Stimulated activated CD4-positive, alpha-beta T cell treated with anti-CD3 and anti-CD28 coated beads, Interleukin-4, amount 100 ng/mL, for 4 hours (primary cell): ENCODE measurements at regions not wholly inside any gene's neighbourhood (a gene's known extent, or its start where the extent isn't known, plus 50 kb on each side); places are given as distances from the start of the nearest gene placed in this dataset.

Source experiments
- DNase-seq, 2 experiments: peaks; one replicate each; pipeline ENCODE4 v3.0.0-alpha.2; 2020

GRCh38 chr18:40404284-40404683 is 1550.8 kb upstream of the PIK3C3 start:
- DNase-seq: no peak

GRCh38 chr18:40402052-40402451 is 1553.0 kb upstream of the PIK3C3 start:
- no peak for DNase-seq

DNA sequence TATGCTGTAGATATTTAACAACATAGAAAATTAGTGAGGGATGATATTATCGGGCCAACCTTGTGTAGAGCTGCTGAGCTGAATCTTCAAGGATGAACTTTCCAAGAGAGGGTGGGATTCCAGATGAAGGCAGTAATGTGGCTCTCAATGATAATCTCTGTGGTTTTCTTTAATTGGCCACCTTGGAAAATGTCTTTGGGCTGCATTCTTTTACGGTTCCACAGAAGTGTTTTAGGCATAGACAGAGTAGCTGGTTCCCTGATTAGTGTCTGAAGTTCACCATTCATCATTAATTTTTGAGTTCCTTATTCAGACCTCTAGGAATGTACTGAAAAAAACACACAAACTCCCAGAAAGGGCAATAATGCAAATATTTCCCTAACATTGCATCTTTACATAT is 1566.9 kb upstream of the PIK3C3 start:
- DNase-seq: no peak

GRCh38 chr18:40387130-40387787 is 1567.8 kb upstream of the PIK3C3 start:
- no peak for DNase-seq

GRCh38 chr18:40382197-40382596 is 1572.8 kb upstream of the PIK3C3 start:
- no peak for DNase-seq

DNA sequence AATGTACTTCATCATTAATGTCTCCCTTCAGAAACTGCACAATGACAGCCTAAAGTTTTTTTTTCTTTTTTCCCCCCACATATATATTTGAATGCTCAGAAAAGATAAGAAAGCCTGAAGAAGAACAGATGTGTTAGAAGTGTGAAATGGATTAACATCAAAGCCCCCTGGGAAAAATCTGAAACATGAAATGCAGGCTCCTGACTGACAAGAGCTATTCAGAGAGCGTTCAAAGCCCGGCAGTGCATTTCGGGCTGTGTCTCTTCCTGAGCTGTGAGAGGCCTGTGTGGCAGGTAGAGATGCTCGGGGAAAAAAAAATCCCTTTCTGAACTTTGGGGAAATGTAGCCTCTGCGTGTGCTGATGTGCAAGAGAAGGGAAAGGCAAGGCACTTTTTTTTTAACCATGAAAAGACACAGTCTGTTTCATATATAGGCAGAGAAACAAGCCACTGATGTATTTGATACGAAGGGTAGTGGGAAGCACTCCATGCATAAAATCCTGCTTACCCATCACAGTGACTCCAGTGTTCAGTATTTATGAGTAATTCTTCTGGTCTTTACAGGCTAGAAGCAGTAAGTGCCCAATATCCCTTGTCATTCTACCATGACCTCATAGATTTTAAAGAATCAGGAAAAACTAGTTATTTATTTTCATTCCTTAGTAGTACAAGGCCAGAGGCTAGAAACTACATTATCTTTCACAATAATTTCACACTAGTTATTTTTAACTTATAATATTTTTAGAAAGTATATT is 1574.2 kb upstream of the PIK3C3 start:
- no peak for DNase-seq

DNA sequence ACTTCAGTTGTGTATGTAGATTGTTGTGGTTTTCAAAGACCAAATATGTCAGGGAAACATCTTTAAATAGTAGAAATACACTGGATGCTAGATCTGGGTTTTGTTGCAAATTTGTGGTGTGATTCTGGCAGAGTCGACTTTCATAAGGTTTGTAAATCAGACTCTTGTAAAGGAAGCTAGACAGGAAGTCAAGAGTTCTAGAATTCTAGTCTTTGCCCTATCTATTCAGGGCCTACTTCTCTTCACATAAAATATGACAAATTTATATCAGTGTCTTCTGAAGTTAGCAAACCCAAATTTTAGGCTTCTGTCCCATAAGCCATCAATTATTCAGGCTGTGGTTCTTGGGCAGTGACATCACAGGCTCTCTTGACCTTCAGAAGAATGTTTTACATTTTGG is 1579.2 kb upstream of the PIK3C3 start:
- DNase-seq: no peak

DNA sequence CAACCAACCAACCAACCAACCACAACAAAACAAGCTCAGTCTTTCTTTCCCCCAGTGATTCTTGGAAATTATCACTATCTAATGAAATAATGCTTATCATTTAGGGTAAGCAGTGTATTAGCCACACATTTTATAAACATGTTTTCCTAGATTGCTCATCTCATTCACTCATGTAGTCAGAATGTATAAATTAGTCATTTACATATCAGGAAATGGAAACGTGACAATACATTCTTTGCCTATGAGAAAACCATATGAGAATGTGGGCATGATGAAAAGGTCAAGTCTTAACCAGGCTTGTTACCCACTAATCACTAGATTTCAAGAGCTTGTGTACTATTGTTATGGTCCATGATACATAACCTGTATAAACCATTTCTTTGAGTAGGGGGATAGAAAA is 1583.4 kb upstream of the PIK3C3 start:
- DNase-seq: no peak

- DNase-seq: no peak
Observed at GRCh38 chr18:40367576-40367975, 1587.5 kb upstream of the PIK3C3 start.

GRCh38 chr18:40366521-40366920 is 1588.5 kb upstream of the PIK3C3 start:
- DNase-seq: no peak

DNA sequence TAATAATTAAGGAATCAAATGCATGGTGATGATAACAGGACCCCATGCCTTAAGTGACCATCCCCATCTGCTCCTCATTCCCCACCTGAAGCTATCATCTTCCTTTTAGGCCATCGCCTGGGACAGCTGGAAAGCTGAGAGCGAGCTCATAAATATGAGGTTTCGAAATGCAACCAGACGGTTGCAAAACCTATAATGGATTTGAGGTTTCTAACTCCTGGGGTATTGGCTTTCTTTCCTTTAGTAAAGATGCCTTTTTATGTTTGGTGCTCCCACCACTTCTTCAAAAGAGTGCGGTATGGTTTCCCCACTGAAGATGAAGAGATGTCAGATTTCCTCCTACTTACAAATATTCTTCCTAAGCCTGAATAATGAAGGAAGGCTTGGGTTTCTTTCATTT is 1589.5 kb upstream of the PIK3C3 start:
- DNase-seq: no peak

DNA sequence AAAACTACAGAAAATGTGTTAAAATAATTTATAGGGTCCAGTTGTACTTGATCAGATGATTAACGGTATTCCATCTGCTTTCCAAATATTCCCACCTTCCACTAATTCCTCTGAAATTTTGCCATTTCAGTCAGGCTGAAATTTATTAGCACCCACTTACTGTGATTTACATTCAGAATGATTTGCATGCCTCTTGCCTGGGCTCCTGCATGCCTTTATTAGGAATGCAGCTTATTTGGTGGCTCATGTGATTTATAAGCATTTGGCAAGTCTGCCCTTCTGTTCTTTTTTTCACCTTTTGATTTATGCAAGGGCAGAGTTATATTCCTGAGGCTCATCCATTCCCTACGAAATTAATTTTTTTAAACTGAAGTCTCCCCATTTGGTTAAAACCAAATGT is 1594.5 kb upstream of the PIK3C3 start:
- no peak for DNase-seq

DNA sequence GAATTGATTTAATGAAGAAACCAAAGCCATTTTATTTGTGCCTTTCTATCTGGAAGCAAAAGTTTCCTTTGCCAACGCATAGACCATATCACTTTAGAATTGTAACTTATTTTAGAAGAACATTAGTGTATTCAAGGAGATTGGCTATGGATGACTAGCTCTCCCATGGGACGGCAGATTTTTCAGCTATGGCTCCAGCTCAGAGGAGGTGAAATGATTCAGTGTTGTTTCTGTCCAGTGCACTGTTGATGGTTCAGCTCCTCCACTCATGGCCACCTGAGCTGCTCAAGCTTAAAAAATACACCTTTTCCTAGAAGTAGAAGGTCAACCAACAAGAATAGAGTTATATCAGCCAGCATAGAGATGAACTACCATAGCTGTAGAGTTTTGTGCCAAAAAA is 1597.5 kb upstream of the PIK3C3 start:
- DNase-seq: no peak

DNA sequence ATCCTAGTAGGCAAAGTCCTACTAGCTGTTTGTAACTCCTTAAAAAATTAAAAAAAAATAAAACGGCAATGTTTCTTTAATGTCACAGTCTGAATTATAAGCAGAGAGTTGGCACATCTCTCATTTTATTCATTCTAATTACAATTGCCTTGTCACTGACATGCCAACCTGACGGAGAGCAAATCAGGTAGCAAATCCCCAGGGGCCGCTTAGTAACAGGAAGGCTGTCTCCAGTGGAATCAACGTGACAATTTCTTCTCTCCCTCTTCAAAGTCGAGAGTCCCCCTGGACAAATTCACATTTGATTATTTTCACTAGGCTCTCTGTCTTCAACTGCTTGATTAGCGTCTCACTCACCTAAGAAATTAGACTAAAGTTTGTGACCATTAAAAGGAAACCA is 1598.9 kb upstream of the PIK3C3 start:
- no peak for DNase-seq

DNA sequence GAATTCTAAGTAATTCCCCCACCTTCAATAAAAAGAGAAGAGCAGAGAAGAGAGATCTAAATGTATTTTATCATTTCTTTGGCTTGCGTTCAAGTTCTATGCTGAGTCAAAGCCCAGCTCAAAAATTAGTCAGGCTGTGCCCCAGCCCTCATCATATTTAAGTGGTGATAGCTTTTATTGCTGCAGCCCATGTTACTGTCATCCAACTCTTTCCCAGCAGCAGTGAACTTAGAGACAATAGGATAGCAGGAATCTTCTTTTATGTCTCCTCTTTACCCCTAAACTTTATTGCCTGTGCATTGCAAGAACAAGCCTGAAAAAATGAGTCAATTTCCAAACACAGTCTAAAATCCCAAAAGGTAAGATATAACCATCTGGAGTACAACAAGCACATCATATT is 1599.3 kb upstream of the PIK3C3 start:
- no peak for DNase-seq

- no peak for DNase-seq
Observed at GRCh38 chr18:40348196-40348595, 1606.8 kb upstream of the PIK3C3 start.

DNA sequence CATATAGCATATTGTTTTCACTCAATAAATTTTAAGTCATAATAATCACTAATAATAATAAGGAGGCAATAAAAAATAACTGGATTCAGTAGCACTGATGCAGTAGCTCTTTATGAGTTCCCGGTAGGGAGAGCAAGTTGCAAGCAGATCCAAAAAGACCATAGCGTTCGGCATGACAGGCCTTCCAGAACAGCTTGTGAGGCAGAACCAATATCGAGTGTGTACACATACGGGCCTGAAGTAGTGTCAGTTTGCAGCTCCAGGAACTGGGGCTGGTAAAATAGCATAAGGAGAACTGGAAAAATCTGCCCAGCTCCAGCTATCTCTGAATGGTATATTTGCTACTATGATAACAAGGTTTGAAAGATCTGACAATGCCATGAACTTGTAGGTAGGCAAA is 1607.8 kb upstream of the PIK3C3 start:
- no peak for DNase-seq

DNA sequence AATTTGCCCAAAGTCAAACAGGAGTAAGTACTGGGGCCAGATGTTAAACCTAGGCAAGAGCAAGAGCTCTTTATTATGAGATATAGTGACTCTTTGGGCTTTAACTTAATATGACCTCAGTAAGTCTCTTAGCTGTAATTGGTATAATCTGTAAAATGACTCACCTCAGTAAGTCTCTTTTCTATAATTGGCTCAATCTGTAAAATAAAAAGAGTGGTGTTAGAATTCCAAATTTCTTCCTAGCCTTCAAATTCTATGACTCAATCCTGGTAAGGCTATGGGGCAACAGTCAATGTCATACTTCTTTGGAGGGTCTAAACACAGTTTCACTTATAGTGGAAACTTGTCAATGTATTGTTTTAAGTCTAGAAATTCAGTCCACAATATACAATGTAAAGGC is 1608.9 kb upstream of the PIK3C3 start:
- DNase-seq: no peak

DNA sequence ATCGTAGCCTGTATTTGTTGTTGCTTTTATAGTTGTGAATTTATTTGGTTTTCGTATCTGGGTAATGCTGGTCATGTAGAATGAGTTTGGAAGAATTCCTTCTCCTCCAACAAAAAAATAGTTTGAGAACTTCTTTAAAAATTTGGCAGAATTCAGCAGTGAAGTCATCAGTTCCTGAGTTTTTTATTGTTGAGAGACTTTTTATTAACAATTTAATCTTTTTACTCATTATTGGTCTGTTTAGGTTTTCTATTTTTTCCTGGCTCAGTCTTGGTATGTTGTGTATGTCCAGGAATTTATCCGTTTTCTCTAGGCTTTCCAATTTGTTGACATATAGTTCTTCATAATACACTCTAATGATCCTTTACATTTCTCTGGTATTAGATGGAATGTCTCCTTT is 1613.3 kb upstream of the PIK3C3 start:
- DNase-seq: no peak

DNA sequence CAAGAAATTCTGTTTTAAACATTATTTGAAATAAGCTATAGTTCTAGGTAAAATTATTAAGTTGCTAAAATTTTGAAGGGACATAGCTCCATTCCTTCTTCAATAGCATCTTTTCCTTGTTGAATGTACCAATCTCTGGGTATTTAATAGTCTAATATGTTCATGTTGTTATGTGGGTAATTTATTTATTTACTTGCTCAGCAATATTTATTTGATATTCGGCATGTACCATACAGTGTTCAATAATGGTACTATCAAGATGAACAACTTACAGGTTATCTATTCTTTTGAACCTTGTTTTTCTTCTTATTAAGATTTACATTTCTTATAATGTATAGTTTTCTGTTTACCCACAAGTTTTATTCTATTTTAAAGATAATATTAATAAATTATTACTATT is 1616.8 kb upstream of the PIK3C3 start:
- DNase-seq: no peak

GRCh38 chr18:40326985-40327384 is 1628.0 kb upstream of the PIK3C3 start:
- no peak for DNase-seq

GRCh38 chr18:40325988-40326387 is 1629.0 kb upstream of the PIK3C3 start:
- no peak for DNase-seq

DNA sequence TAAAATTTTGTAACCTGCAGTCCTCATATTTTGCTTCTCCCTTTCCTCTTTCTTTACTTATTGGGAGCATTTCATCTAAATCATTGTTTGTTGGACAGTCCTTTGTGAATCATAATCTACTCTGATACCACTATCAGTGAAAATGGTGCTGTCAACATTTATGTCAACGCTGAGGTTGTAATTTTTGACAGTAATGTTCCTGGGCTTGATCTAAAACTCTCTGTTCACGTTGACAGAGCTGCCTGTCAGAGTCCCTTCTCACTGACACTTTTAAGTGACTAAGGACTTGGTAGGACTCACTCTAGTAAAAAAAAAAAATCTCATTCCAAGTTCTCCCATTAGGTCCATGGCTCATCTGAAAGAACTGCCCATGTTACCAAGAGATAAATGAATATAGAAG is 1640.8 kb upstream of the PIK3C3 start:
- DNase-seq: no peak

DNA sequence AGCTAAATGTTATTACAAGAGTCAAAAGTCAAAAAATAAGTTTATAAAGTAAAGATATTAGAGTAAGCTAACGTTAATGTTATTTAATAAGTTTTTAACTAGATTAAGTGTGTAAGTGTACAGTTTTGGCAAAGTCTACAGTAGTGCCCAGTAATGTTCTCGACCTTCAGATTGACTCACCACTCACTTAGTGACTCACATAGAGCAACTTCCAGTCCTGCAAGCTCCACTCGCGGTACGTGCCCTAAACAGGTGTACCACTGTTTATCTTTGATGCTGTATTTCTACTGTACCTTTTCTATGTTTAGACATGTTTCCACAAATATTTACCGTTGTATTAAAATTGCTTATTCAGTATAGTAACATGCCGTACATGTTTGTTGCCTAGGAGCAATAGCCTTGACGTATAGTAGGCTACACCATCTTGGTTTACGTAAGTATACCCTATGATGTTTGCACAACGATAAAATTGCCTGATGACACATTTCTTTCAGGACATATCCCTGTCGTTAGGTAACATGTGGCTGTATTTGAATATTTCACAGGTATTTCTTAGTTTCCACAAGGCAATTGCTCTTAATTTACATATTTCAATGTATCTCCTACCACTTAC is 1641.9 kb upstream of the PIK3C3 start:
- DNase-seq: no peak

DNA sequence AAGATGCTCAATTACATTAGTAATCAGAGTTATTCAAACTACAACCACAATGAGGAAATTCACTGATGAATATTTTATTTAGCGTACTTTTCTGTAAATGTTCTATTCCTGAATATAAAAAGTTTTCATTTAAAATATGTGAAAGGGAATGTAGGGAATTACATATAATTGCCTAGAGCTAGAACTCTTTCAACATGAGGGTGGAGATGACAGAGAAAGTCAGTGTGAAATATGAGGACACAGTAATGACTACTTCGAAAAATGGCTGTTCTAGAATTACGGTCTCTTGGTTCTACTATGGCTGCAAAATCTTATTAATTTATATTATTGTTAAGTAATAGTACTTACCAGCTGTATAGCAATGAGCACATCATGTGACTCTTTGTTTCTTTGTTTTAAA is 1647.4 kb upstream of the PIK3C3 start:
- DNase-seq: no peak
